ENCODE measurements at regions not wholly inside any gene's neighbourhood (a gene's known extent, or its start where the extent isn't known, plus 50 kb on each side); places are given as distances from the start of the nearest gene placed in this dataset.
"Not testable (repeated sequence)": the region's sequence is repeated elsewhere in the genome, so short reads cannot be mapped to it uniquely, and the experiment has no call there.

DNA sequence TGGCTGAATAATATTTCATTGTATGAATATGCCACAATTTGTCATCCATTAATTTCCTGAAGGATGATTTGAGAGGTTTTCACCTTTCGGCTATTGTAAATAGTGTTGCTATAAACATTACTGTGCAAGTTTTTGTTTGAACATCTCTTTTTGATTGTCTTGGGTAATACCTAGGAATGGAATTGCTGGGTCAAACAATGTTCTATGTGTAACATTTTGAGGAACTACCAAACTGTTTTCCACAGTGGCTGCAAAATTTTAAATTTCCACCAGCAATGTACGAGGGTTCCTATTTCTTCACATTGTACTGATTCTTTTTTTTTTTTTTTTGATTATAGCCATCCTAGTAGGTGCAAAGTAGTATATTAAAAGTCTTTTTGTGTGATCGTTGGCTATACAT is 63.8 kb upstream of the ANKH start:
- H3K4me3 ChIP-seq (ENCODE audit: control insufficient read depth, low read depth, low read length) = no peak overlapping the region
- peak; percentile 51 for DNase-seq (ENCODE audit: low read depth)
- TF ChIP-seq CTCF (conservative IDR thresholded peaks at IDR 0.05; ENCODE audit: control insufficient read depth, insufficient read depth, low read depth, low read length) = no peak

DNA sequence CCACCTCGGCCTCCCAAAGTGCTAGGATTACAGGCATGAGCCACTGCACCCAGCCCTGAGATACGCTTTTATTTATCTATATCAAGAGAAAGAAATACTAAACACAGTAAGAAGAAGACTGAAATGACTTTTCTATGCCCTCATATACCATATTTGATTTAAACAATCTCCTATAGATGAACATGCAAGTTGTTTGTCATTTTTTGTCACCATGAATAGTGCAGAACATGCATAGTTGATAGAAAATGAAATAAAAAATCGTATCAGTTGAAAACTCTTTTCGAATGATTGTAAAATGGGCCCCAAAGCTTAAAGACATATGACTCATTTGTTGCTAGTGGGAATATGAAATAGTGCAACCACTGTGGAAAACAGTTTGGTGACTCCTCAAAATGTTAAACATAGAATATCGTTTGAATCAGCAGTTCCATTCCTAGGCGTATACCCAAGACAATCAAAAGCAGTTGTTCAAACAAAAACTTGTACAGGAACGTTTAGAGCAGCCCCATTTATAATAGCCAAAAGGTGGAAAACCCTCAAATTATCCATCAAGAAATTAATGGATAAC is 61.4 kb upstream of the ANKH start:
- TF ChIP-seq CTCF (conservative IDR thresholded peaks at IDR 0.05; ENCODE audit: control insufficient read depth, insufficient read depth, low read depth, low read length) = no peak
- peak; percentile 34 for DNase-seq (ENCODE audit: low read depth)
- no peak overlapping the region for H3K4me3 ChIP-seq (ENCODE audit: control insufficient read depth, low read depth, low read length)

DNA sequence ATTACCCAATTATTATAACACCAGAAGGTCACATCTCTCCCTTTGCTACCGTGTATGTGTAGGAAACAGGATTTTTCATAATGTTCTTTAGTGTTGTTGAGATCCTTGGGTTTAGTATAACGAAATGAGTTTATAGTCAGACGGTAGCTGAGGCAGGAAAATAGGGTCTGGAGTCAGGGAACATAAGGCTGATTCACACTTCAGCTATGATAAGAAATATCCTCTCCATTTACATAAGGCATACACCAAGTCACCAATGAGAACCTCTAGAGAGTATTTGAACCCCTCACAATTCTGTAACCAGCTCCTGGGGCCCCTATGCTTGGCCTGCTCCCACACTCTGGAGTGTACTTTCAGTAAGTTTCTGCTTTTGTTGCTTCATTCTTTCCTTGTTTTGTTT is 58.9 kb upstream of the ANKH start:
- TF ChIP-seq CTCF (conservative IDR thresholded peaks at IDR 0.05; ENCODE audit: control insufficient read depth, insufficient read depth, low read depth, low read length) = no peak
- H3K4me3 ChIP-seq (ENCODE audit: control insufficient read depth, low read depth, low read length) = no peak overlapping the region
- no peak for DNase-seq (ENCODE audit: low read depth)

GRCh38 chr5:14929293-14930065 is 57.9 kb upstream of the ANKH start:
- H3K4me3 ChIP-seq (ENCODE audit: control insufficient read depth, low read depth, low read length) = no peak overlapping the region
- DNase-seq (ENCODE audit: low read depth) = no peak
- no peak for TF ChIP-seq CTCF (conservative IDR thresholded peaks at IDR 0.05; ENCODE audit: control insufficient read depth, insufficient read depth, low read depth, low read length)

- TF ChIP-seq CTCF (conservative IDR thresholded peaks at IDR 0.05; ENCODE audit: control insufficient read depth, insufficient read depth, low read depth, low read length) = no peak
- peak; percentile 82 for DNase-seq (ENCODE audit: low read depth)
- no peak overlapping the region for H3K4me3 ChIP-seq (ENCODE audit: control insufficient read depth, low read depth, low read length)
These were observed 57.1 kb upstream of the ANKH start for GRCh38 chr5:14928661-14929060.

DNA sequence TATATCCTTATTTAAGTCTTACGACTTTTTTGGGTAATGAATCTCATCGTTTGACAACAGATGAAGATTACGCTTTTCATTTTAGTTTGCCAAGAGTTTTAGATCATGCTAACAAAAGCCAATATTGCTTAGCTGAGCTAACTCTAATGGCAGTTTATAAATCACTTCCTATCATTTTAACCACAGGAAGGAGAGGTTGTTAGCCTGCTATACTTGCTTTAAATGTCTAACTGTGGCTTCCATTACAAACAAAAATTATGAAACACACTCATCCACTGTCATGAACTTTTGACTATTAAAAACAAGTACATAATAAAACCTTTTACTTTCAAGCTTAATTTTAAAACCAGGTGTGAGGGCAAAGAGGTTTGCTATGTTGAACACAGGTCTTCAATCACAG is 53.7 kb upstream of the ANKH start:
- TF ChIP-seq CTCF (conservative IDR thresholded peaks at IDR 0.05; ENCODE audit: control insufficient read depth, insufficient read depth, low read depth, low read length) = no peak
- H3K4me3 ChIP-seq (ENCODE audit: control insufficient read depth, low read depth, low read length) = no peak overlapping the region
- DNase-seq (ENCODE audit: low read depth) = peak; percentile 72

DNA sequence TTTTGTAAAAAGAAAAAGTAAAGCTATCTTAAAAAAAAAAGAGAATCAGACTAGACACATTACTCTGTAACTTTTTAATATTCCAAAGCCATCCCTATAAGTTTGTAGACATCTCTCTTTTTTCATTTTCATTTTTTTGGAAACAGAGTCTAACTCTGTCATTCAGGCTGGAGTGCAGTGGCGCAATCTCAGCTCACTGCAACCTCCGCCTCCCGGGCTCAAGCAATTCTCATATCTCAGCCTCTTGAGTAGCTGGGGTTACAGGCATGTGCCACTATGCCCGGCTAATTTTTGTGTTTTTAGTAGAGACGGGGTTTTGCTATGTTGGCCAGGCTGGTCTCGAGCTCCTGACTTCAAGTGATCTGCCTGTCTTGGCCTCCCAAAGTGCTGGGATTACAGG is 51.4 kb upstream of the ANKH start:
- DNase-seq (ENCODE audit: low read depth); H3K4me3 ChIP-seq (ENCODE audit: control insufficient read depth, low read depth, low read length): not testable (repeated sequence)

Data from fibroblast of mammary gland (primary cell).